GM12873 (cell line): ENCODE measurements at regions not wholly inside any gene's neighbourhood (a gene's known extent, or its start where the extent isn't known, plus 50 kb on each side); places are given as distances from the start of the nearest gene placed in this dataset.

Source experiments
- TF ChIP-seq, protein P1 (sequence below): IDR thresholded peaks from 2 replicates; pipeline ENCODE4 v1.5.1; 2012; ENCODE audit warnings: low read depth, mild to moderate bottlenecking, moderate library complexity, low read length, control low read depth; ENCODE audit not compliant: insufficient read depth; ENCODE audit errors: missing control alignments

DNA sequence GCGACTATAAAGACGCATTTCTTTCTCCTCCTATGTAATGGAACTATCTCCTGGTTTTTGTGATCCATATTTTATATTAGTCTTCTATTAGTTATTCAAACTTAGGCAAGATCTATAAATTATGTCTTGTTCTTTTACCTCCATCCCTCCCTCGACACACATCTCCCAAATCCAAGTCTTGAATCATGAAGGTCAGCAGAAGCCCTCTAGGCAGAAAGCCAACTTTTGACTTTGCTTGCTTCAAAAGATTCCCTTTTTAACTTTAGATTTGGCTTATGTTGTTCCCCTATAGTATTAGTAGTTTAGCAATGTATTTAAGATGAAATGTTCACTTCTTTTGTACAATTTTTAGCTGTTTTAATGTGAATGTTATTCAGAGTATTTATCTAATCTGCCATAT, 689.8 kb downstream of the SLC6A15 start:
- TF ChIP-seq, protein P1, sequence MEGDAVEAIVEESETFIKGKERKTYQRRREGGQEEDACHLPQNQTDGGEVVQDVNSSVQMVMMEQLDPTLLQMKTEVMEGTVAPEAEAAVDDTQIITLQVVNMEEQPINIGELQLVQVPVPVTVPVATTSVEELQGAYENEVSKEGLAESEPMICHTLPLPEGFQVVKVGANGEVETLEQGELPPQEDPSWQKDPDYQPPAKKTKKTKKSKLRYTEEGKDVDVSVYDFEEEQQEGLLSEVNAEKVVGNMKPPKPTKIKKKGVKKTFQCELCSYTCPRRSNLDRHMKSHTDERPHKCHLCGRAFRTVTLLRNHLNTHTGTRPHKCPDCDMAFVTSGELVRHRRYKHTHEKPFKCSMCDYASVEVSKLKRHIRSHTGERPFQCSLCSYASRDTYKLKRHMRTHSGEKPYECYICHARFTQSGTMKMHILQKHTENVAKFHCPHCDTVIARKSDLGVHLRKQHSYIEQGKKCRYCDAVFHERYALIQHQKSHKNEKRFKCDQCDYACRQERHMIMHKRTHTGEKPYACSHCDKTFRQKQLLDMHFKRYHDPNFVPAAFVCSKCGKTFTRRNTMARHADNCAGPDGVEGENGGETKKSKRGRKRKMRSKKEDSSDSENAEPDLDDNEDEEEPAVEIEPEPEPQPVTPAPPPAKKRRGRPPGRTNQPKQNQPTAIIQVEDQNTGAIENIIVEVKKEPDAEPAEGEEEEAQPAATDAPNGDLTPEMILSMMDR: no peak

GRCh38 chr12:84218406-84218805, 694.2 kb downstream of the SLC6A15 start:
- TF ChIP-seq, protein P1: no peak

DNA sequence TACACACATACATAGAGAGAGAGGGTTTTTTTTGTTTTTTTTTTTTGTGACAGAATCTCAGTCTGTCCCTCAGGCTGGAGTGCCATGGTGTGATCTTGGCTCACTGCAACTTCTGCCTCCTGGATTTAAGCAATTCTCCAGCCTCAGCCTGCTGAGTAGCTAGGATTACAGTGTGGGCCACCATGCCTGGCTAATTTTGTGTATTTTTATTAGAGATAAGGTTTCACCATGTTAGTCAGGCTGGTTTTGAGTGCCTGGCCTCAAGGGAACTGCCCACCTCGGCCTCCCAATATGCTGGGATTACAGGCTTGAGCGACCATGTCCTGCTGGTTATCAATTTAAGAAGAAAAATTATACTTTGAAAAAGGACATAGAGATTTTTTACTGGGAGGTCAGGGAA, 710.6 kb downstream of the SLC6A15 start:
- TF ChIP-seq, protein P1: no peak

- TF ChIP-seq, protein P1: no peak
Measured at GRCh38 chr12:84198294-84198946, 714.2 kb downstream of the SLC6A15 start.

GRCh38 chr12:84191779-84192178, 720.8 kb downstream of the SLC6A15 start:
- TF ChIP-seq, protein P1: no peak

DNA sequence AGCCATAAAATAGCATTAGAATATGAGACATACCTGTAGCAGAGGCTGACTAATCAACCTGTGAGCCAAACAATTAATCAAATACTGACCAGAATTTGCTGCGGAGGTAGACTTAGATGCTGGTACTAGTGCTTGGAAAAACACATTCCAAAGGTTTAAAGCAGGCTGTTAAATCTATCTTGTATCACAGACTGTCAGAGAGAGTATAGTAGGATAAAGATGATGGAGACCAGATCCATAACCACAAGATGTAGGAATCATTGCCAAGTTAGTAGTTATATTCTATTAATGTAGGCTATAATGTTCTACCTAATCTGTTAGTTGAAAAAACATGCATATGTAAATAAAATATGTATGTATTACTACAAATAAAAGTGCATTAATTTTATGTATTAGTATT, 726.2 kb downstream of the SLC6A15 start:
- TF ChIP-seq, protein P1: no peak

DNA sequence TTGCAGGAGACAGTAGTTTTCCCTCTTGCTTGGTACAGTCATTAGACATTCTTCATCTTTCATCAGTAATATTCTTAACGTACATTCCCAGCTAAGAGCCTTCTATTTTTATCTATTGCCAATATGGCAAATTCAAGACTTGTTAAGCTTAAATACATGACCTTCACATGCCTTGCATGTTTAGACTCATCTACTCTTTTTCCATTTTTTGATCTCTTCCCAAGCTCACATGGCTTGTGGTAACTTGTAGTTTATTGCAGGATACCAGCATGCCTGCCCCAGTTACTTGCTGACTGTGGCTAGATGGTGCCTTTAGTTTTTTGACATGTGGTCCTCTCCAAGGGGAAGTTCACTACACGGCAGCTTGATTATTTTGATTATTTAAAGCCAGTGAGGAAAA, 729.0 kb downstream of the SLC6A15 start:
- TF ChIP-seq, protein P1: no peak
